ENCODE measurements at regions not wholly inside any gene's neighbourhood (a gene's known extent, or its start where the extent isn't known, plus 50 kb on each side); places are given as distances from the start of the nearest gene placed in this dataset.

DNA sequence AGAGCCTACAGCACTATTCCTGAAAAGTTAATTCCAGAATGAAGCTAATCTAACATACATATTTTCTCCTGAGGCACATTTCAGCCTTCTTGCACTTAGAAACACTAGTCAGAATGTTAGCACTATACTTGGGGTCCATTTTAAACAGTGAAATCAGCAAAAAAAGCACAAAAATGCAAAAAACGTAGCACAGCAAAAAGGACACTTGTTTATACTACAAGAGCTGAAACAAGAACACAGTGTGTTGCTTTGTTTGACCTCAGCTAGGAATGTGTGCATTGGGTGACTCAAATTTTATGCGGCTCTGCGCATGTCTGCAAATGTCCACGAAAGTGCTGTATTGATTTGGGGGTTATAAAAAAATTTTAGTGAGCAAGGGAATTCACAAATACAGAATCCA is 226.2 kb downstream of the KCNRG start:
- H3K4me1 ChIP-seq (ENCODE audit: control insufficient read depth, insufficient read depth, low read length) = peaks cover 8% of the 10 kb centered on the region
- no peak overlapping the region for H3K4me3 ChIP-seq (ENCODE audit: insufficient read depth, low read depth, low read length)
- no peaks in the 10 kb centered on the region for H3K36me3 ChIP-seq (ENCODE audit: control insufficient read depth, insufficient read depth, low read length)
- H2AK9ac ChIP-seq (replicated peaks; ENCODE audit: low read depth, low read length, poor library complexity) = no peak overlapping the region
- no peak overlapping the region for H2AK5ac ChIP-seq (ENCODE audit: low read depth, low read length)
- no peak overlapping the region for H3K27ac ChIP-seq (ENCODE audit: insufficient read depth, low read length)
- peaks cover 8% of the 10 kb centered on the region; the same call in 1 of the 2 replicates for H4K20me1 ChIP-seq (ENCODE audit: insufficient read depth, low read length)
- no peak overlapping the region for H2AFZ ChIP-seq (replicated peaks; ENCODE audit: low read length, poor library complexity)
- H4K8ac ChIP-seq (ENCODE audit: low read depth in 2 of 2, low read length in 2 of 2) = no peak overlapping the region
- H3K23ac ChIP-seq (ENCODE audit: low read depth, low read length) = no peak overlapping the region
- no peak overlapping the region for H2BK20ac ChIP-seq (ENCODE audit: low read depth, low read length)
- intact Hi-C loops (cut with micrococcal nuclease) (no loop called here), dilution Hi-C loops (cut with HindIII; ENCODE audit: low sequenced_read_pairs, unreplicated experiment) (no loop called here), in situ Hi-C loops (cut with MboI; ENCODE audit: low sequenced_read_pairs) (no loop called here)
- H3K9ac ChIP-seq (ENCODE audit: low read depth, low read length) = no peak overlapping the region
- peaks cover 21% of the 10 kb centered on the region for H3K27me3 ChIP-seq (ENCODE audit: control insufficient read depth, insufficient read depth, low read length)
- no peak overlapping the region for H3K4ac ChIP-seq (ENCODE audit: low read depth, low read length)
- no CpG with 5 or more reads among the region's 4 CpGs for WGBS, 2 experiments (ENCODE audit: extremely low coverage in 2 of 2, insufficient read length in 1 of 2)
- no peaks in the 10 kb centered on the region for H3K79me1 ChIP-seq (ENCODE audit: low read depth in 1 of 2, low read length in 2 of 2)
- TF ChIP-seq NFE2L2 (IDR thresholded peaks at IDR 0.05; ENCODE audit: low read depth, low read length) = no peak
- TF ChIP-seq, protein P1, sequence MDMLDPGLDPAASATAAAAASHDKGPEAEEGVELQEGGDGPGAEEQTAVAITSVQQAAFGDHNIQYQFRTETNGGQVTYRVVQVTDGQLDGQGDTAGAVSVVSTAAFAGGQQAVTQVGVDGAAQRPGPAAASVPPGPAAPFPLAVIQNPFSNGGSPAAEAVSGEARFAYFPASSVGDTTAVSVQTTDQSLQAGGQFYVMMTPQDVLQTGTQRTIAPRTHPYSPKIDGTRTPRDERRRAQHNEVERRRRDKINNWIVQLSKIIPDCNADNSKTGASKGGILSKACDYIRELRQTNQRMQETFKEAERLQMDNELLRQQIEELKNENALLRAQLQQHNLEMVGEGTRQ (IDR thresholded peaks at IDR 0.05; ENCODE audit: low read depth, low read length) = no peak
- H4K91ac ChIP-seq (ENCODE audit: insufficient read depth, low read depth, low read length) = no peak overlapping the region
- ATAC-seq (ENCODE audit: low read depth) (no peak), DNase-seq (no peak)
- peaks cover 9% of the 10 kb centered on the region for H3K9me1 ChIP-seq (ENCODE audit: insufficient read depth, low read length)
- no peak overlapping the region for H3K18ac ChIP-seq (ENCODE audit: low read depth, low read length)
- no peaks in the 10 kb centered on the region for H3K9me3 ChIP-seq (ENCODE audit: control insufficient read depth, insufficient read depth, low read length)
- no peak overlapping the region for H2BK15ac ChIP-seq (ENCODE audit: low read depth, low read length)
- POLR2A ChIA-PET (ENCODE audit: unreplicated experiment) = no interaction called here
- H3K4me2 ChIP-seq (ENCODE audit: low read depth, low read length) = no peak overlapping the region
- H3K14ac ChIP-seq (replicated peaks; ENCODE audit: low read depth, low read length) = no peak overlapping the region
- H4K5ac ChIP-seq (ENCODE audit: low read depth, low read length) = no peak overlapping the region
- H3K56ac ChIP-seq (ENCODE audit: extremely low read depth, insufficient read depth, low read length) = no peak overlapping the region
- no peak overlapping the region for H2BK120ac ChIP-seq (ENCODE audit: low read depth, low read length)
- H2BK5ac ChIP-seq (ENCODE audit: low read depth, low read length, poor library complexity, severe bottlenecking) = no peak overlapping the region
- no TSS peak for BruUV-seq (replicated peaks)
- CTCF ChIA-PET = no interaction called here
